ENCODE measurements at regions not wholly inside any gene's neighbourhood (a gene's known extent, or its start where the extent isn't known, plus 50 kb on each side); places are given as distances from the start of the nearest gene placed in this dataset.

DNA sequence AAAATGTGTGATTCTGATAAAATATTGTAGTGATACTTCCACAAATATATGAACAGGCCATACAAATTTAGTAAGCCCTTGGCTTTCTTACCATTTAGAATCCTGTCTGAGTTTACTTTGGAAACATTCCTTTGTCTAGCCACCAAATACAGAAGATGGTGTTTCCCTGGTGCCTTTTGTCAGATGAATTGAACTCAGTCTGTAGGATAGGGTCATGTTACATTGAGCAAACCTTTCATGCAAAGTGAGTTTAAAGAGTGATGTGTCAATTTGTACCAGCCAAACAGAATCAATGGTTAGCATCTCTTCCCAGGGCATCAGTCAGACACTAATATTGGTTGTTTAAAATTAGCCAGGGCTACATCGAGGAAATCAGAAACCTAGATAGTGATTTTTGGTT lies 1443.4 kb downstream of the ARAP2 start:
- ChIA-PET CTCF (interaction anchor here (0.6 kb wide), 1 partner anchor 37 kb away, joined by 3 read pairs; no protein-coding TSS in a partner anchor), POLR2A (interaction anchor here (0.8 kb wide), 1 partner anchor 10 kb away, joined by 3 read pairs; no protein-coding TSS in a partner anchor)
- Mint-ChIP-seq H3K4me3 (ENCODE audit: unreplicated experiment) (no peak overlapping the region), H3K36me3 (ENCODE audit: insufficient read depth, unreplicated experiment) (no peaks in the 10 kb centered on the region), H3K4me1 (ENCODE audit: insufficient read depth, unreplicated experiment) (peaks cover 6% of the 10 kb centered on the region), H3K27me3 (ENCODE audit: insufficient read depth, unreplicated experiment) (no peaks in the 10 kb centered on the region), H3K27ac (ENCODE audit: low read depth, unreplicated experiment) (no peak overlapping the region), H3K9me3 (ENCODE audit: unreplicated experiment) (peaks cover 17% of the 10 kb centered on the region)
- TF ChIP-seq, protein P1, sequence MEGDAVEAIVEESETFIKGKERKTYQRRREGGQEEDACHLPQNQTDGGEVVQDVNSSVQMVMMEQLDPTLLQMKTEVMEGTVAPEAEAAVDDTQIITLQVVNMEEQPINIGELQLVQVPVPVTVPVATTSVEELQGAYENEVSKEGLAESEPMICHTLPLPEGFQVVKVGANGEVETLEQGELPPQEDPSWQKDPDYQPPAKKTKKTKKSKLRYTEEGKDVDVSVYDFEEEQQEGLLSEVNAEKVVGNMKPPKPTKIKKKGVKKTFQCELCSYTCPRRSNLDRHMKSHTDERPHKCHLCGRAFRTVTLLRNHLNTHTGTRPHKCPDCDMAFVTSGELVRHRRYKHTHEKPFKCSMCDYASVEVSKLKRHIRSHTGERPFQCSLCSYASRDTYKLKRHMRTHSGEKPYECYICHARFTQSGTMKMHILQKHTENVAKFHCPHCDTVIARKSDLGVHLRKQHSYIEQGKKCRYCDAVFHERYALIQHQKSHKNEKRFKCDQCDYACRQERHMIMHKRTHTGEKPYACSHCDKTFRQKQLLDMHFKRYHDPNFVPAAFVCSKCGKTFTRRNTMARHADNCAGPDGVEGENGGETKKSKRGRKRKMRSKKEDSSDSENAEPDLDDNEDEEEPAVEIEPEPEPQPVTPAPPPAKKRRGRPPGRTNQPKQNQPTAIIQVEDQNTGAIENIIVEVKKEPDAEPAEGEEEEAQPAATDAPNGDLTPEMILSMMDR (IDR thresholded peaks at IDR 0.05; ENCODE audit: unreplicated experiment), result no peak
- no TSS peak for BruUV-seq (replicated peaks)
- intact Hi-C loops (cut with micrococcal nuclease), result no loop called here
- no peak for DNase-seq (ENCODE audit: unreplicated experiment)

DNA sequence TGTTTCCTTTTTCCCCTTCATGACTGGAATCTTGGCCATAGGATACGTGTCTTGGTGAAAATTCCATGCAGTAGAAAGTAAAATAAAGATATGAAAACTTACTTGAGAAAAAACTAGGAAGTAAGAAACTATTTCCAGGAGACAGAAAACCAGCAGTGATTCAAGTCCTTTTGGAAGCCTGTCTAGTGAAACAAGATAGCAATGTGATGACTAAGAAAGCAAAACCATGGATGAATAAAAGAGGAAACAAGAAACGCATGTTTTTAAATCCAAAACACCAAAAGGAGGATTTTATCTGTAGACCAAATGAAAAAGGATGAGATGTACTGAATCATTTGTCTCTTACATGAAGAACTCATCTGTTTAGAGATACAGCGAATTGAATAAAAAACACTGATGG lies 1430.0 kb downstream of the ARAP2 start:
- no TSS peak for BruUV-seq (replicated peaks)
- TF ChIP-seq, protein P1 (IDR thresholded peaks at IDR 0.05; ENCODE audit: unreplicated experiment), result no peak
- Mint-ChIP-seq H3K9me3 (ENCODE audit: unreplicated experiment) (peaks cover 2% of the 10 kb centered on the region), H3K4me3 (ENCODE audit: unreplicated experiment) (no peak overlapping the region), H3K4me1 (ENCODE audit: insufficient read depth, unreplicated experiment) (peaks cover under 1% of the 10 kb centered on the region), H3K27ac (ENCODE audit: low read depth, unreplicated experiment) (no peak overlapping the region), H3K36me3 (ENCODE audit: insufficient read depth, unreplicated experiment) (no peaks in the 10 kb centered on the region), H3K27me3 (ENCODE audit: insufficient read depth, unreplicated experiment) (no peaks in the 10 kb centered on the region)
- DNase-seq (ENCODE audit: unreplicated experiment), result no peak
- ChIA-PET CTCF (interaction anchor here (0.6 kb wide), 1 partner anchor 9 kb away, joined by 3 read pairs; no protein-coding TSS in a partner anchor), POLR2A (interaction anchor here (0.6 kb wide), 1 partner anchor 445 kb away, joined by 3 read pairs; no protein-coding TSS in a partner anchor)
- intact Hi-C loops (cut with micrococcal nuclease), result no loop called here

DNA sequence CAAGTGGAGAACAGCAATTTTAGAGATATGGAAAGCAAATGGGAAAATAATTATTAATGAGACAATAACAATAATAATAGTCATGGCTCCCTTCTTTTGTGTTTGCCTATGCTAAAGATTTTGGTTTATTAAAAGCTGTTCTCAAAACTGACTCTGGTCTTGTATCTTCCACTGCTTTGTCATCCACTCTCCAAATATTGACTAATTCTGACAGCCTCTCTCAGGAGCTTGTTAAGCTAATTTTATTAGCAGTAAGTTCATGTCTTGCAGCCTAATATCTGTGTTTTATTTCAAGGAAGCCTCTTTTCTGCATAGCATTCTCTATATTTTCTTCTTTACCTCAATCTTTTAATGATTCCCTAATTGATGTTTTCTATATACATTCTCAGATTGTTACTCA lies 1419.8 kb downstream of the ARAP2 start:
- CTCF ChIA-PET, result no interaction called here
- no TSS peak for BruUV-seq (replicated peaks)
- intact Hi-C loops (cut with micrococcal nuclease), result no loop called here

DNA sequence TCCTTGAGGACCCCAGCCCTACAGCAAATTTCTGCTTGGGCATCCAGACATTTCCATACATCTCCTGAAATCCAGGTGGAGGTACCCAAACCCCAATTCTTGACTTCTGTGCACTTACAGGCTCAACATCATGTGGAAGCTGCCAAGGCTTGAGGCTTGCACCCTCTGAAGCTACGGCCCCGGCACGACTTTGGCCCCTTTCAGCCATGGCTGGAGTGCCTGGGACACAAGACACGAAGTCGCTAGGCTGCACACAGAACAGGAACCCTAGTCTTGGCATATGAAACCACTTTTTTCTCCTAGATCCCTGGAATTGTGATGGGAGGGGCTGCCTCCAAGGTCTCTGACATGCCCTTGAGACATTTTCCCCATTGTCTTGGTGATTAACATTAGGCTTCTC lies 1417.7 kb downstream of the ARAP2 start:
- Mint-ChIP-seq H3K4me3 (ENCODE audit: unreplicated experiment) (no peak overlapping the region), H3K36me3 (ENCODE audit: insufficient read depth, unreplicated experiment) (no peaks in the 10 kb centered on the region), H3K4me1 (ENCODE audit: insufficient read depth, unreplicated experiment) (no peaks in the 10 kb centered on the region), H3K27ac (ENCODE audit: low read depth, unreplicated experiment) (no peak overlapping the region), H3K9me3 (ENCODE audit: unreplicated experiment) (peaks cover 11% of the 10 kb centered on the region), H3K27me3 (ENCODE audit: insufficient read depth, unreplicated experiment) (no peaks in the 10 kb centered on the region)
- ChIA-PET POLR2A (no interaction called here), CTCF (no interaction called here)
- BruUV-seq (replicated peaks), result no TSS peak
- TF ChIP-seq, protein P1 (IDR thresholded peaks at IDR 0.05; ENCODE audit: unreplicated experiment), result no peak
- DNase-seq (ENCODE audit: unreplicated experiment), result no peak
- intact Hi-C loops (cut with micrococcal nuclease), result no loop called here

More for the DNA sequence above, 1419.8 kb downstream of the ARAP2 start:
- Mint-ChIP-seq H3K27me3 (ENCODE audit: insufficient read depth, unreplicated experiment) (no peaks in the 10 kb centered on the region), H3K9me3 (ENCODE audit: unreplicated experiment) (peaks cover 12% of the 10 kb centered on the region), H3K36me3 (ENCODE audit: insufficient read depth, unreplicated experiment) (no peaks in the 10 kb centered on the region), H3K4me1 (ENCODE audit: insufficient read depth, unreplicated experiment) (peaks cover 4% of the 10 kb centered on the region), H3K4me3 (ENCODE audit: unreplicated experiment) (no peak overlapping the region), H3K27ac (ENCODE audit: low read depth, unreplicated experiment) (no peak overlapping the region)
- POLR2A ChIA-PET, result no interaction called here
- DNase-seq (ENCODE audit: unreplicated experiment), result no peak
- TF ChIP-seq, protein P1 (IDR thresholded peaks at IDR 0.05; ENCODE audit: unreplicated experiment), result no peak

All from MCF 10A (cell line).